Upper lobe of left lung (tissue), 4 donors: ENCODE measurements at regions not wholly inside any gene's neighbourhood (a gene's known extent, or its start where the extent isn't known, plus 50 kb on each side); places are given as distances from the start of the nearest gene placed in this dataset.

ENCODE experiments used
- CTCF ChIP-seq, 6 experiments: fragments of 450-650 bp in 4 of 6; fragments of 200-600 bp in 2 of 6; sonication (generic) in 2 of 6; IDR thresholded peaks; one replicate each; pipeline ENCODE4 v1.5.1; 2016 to 2019; ENCODE audit warnings: antibody characterized with exemption in 6 of 6
- POLR2A ChIP-seq, 4 donors: fragments of 450-650 bp; IDR thresholded peaks; one replicate each; pipeline ENCODE4 v1.5.1; 2016 to 2017; ENCODE audit warnings: antibody characterized with exemption in 4 of 4, mild to moderate bottlenecking in 2 of 4

DNA sequence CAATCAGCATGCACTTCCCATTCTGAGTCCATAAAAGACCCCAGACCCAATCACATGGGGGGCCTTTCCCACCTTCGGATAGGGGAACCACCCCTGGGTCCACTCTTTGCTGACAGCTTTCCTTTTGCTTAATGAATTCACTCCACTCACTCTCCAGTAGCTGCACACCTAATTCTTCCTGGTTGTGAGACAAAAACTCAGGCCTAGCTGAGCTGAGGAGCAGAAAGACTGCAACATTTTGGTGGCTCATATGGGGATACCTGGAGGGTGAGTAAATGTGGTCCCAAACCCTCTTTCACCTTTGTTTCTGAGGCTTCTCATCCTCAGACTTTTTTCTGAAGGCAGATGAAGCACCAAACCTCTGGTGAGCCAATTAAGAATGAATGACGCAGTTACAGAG is 138.1 kb downstream of the WDR11 start:
- TF ChIP-seq CTCF (IDR thresholded peaks at IDR 0.05) (no peak), POLR2A (IDR thresholded peaks at IDR 0.05) (no peak)
